Glutamatergic neuron (in vitro differentiated cells): ENCODE measurements at regions not wholly inside any gene's neighbourhood (a gene's known extent, or its start where the extent isn't known, plus 50 kb on each side); places are given as distances from the start of the nearest gene placed in this dataset.

Experiments used
- DNase-seq: peaks from one replicate; pipeline ENCODE4 v3.0.0; 2022
- H3K27ac Mint-ChIP-seq: one replicate; pipeline ENCODE4 v1.8.0; 2020; ENCODE audit warnings: mild to moderate bottlenecking, mixed read lengths, inconsistent platforms; ENCODE audit not compliant: unreplicated experiment
- H3K27me3 Mint-ChIP-seq: one replicate; pipeline ENCODE4 v1.8.0; 2020; ENCODE audit warnings: mild to moderate bottlenecking, moderate library complexity, mixed read lengths, inconsistent platforms; ENCODE audit not compliant: unreplicated experiment
- H3K36me3 Mint-ChIP-seq: one replicate; pipeline ENCODE4 v1.8.0; 2020; ENCODE audit warnings: mild to moderate bottlenecking, mixed read lengths, inconsistent platforms; ENCODE audit not compliant: unreplicated experiment
- H3K4me1 Mint-ChIP-seq: one replicate; pipeline ENCODE4 v1.8.0; 2020; ENCODE audit warnings: mild to moderate bottlenecking, low read depth, mixed read lengths, inconsistent platforms; ENCODE audit not compliant: unreplicated experiment
- H3K4me3 Mint-ChIP-seq: one replicate; pipeline ENCODE4 v1.8.0; 2020; ENCODE audit warnings: mild to moderate bottlenecking, mixed read lengths, inconsistent platforms; ENCODE audit not compliant: unreplicated experiment
- H3K9me3 Mint-ChIP-seq: one replicate; pipeline ENCODE4 v1.8.0; 2020; ENCODE audit warnings: mild to moderate bottlenecking, moderate library complexity, mixed read lengths, inconsistent platforms; ENCODE audit not compliant: unreplicated experiment
- CTCF ChIP-seq: fragments of 200-600 bp; sonication (generic); IDR thresholded peaks from one replicate; pipeline ENCODE4 v1.5.0; 2021; ENCODE audit not compliant: partially characterized antibody, unreplicated experiment

GRCh38 chr5:164484948-164485347 is 979.5 kb downstream of the MAT2B start:
- Mint-ChIP-seq H3K9me3 (no peaks in the 10 kb centered on the region), H3K4me1 (no peaks in the 10 kb centered on the region), H3K27me3 (no peaks in the 10 kb centered on the region), H3K4me3 (no peak overlapping the region), H3K27ac (no peak overlapping the region), H3K36me3 (no peaks in the 10 kb centered on the region)
- no peak for TF ChIP-seq CTCF
- DNase-seq, result no peak

GRCh38 chr5:164487939-164488338 is 982.5 kb downstream of the MAT2B start:
- no peaks in the 10 kb centered on the region for H3K9me3 Mint-ChIP-seq
- H3K36me3 Mint-ChIP-seq, result no peaks in the 10 kb centered on the region
- no peaks in the 10 kb centered on the region for H3K4me1 Mint-ChIP-seq
- no peak for TF ChIP-seq CTCF
- no peak overlapping the region for H3K4me3 Mint-ChIP-seq
- DNase-seq, result no peak
- H3K27me3 Mint-ChIP-seq, result no peaks in the 10 kb centered on the region
- no peak overlapping the region for H3K27ac Mint-ChIP-seq

GRCh38 chr5:164497311-164498064 is 992.1 kb downstream of the MAT2B start:
- Mint-ChIP-seq H3K27me3 (no peaks in the 10 kb centered on the region), H3K4me1 (peaks cover 9% of the 10 kb centered on the region), H3K4me3 (no peak overlapping the region), H3K9me3 (no peaks in the 10 kb centered on the region), H3K36me3 (no peaks in the 10 kb centered on the region), H3K27ac (peak overlapping the region; percentile 62)
- TF ChIP-seq CTCF, result no peak
- DNase-seq, result no peak

- no peaks in the 10 kb centered on the region for H3K9me3 Mint-ChIP-seq
- peaks cover 11% of the 10 kb centered on the region for H3K4me1 Mint-ChIP-seq
- no peak overlapping the region for H3K27ac Mint-ChIP-seq
- no peaks in the 10 kb centered on the region for H3K27me3 Mint-ChIP-seq
- no peak for TF ChIP-seq CTCF
- no peaks in the 10 kb centered on the region for H3K36me3 Mint-ChIP-seq
- no peak for DNase-seq
- H3K4me3 Mint-ChIP-seq, result no peak overlapping the region
Measured at GRCh38 chr5:164498438-164498837, 993.0 kb downstream of the MAT2B start.

GRCh38 chr5:164500856-164501255 is 995.4 kb downstream of the MAT2B start:
- Mint-ChIP-seq H3K4me3 (no peak overlapping the region), H3K9me3 (peaks cover 1% of the 10 kb centered on the region), H3K27me3 (no peaks in the 10 kb centered on the region), H3K4me1 (peaks cover 14% of the 10 kb centered on the region), H3K27ac (no peak overlapping the region), H3K36me3 (no peaks in the 10 kb centered on the region)
- no peak for TF ChIP-seq CTCF
- no peak for DNase-seq
